ENCODE measurements at regions not wholly inside any gene's neighbourhood (a gene's known extent, or its start where the extent isn't known, plus 50 kb on each side); places are given as distances from the start of the nearest gene placed in this dataset.

DNA sequence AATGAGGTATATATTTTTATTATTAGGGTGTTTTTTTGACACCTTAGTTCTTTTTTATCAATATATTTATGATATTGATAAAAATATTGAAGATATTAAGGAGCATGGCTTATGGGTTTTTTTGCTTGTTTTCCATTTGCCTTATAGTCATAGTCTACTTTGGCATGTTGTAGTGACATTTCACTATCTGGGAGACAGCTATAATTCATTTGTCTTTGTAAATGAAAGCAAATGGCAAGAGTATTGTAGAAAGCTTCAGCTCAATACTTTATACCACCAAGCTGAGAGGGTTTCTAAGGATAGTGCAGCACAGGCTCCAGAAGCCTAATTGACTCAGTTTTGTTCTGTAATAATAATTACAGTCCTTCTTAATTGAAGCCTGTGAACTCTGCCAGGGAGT, 1182.3 kb downstream of the EFNA5 start:
- no peaks in the 10 kb centered on the region for H3K4me1 ChIP-seq (ENCODE audit: control insufficient read depth, insufficient read depth, low read length)
- H3K9me3 ChIP-seq (ENCODE audit: control insufficient read depth, insufficient read depth, low read depth, low read length) = no peaks in the 10 kb centered on the region
- CTCF ChIA-PET = no interaction called here
- no peak overlapping the region for H3K4me3 ChIP-seq (ENCODE audit: low read depth, low read length)
- no peak for TF ChIP-seq MYNN (tag by site-specific recombination; IDR thresholded peaks at IDR 0.05; ENCODE audit: borderline replicate concordance)
- no peak for TF ChIP-seq ZNF701 (tag by site-specific recombination; IDR thresholded peaks at IDR 0.05)
- POLR2A ChIA-PET = no interaction called here
- H3K27ac ChIP-seq (ENCODE audit: extremely low read depth, low read depth, low read length) = no peak overlapping the region
- H3K36me3 ChIP-seq (ENCODE audit: control insufficient read depth in 2 of 2, insufficient read depth in 1 of 2, low read length in 2 of 2) = no peaks in the 10 kb centered on the region

DNA sequence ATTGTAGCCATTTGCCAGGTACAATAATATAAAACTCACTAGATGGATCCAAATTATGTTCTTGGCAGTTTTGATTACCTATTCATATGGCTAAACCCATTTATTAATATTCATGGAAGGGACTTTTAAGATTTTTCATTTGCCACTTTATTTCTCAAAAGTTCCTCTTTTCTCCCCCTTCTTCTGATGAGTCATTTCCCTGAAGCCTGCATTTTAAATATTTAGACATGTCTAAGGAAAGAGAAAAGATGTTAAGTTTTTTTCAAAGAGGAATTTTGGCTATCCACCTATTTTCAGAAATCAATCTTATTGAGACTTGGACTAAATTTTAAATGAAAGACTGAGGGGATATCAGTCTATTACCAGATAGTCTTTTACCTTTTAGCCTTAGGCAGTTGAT, 1189.4 kb downstream of the EFNA5 start:
- TF ChIP-seq, protein P1, sequence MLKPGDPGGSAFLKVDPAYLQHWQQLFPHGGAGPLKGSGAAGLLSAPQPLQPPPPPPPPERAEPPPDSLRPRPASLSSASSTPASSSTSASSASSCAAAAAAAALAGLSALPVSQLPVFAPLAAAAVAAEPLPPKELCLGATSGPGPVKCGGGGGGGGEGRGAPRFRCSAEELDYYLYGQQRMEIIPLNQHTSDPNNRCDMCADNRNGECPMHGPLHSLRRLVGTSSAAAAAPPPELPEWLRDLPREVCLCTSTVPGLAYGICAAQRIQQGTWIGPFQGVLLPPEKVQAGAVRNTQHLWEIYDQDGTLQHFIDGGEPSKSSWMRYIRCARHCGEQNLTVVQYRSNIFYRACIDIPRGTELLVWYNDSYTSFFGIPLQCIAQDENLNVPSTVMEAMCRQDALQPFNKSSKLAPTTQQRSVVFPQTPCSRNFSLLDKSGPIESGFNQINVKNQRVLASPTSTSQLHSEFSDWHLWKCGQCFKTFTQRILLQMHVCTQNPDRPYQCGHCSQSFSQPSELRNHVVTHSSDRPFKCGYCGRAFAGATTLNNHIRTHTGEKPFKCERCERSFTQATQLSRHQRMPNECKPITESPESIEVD (tag by site-specific recombination; IDR thresholded peaks at IDR 0.05) = no peak
- TF ChIP-seq, protein P2, sequence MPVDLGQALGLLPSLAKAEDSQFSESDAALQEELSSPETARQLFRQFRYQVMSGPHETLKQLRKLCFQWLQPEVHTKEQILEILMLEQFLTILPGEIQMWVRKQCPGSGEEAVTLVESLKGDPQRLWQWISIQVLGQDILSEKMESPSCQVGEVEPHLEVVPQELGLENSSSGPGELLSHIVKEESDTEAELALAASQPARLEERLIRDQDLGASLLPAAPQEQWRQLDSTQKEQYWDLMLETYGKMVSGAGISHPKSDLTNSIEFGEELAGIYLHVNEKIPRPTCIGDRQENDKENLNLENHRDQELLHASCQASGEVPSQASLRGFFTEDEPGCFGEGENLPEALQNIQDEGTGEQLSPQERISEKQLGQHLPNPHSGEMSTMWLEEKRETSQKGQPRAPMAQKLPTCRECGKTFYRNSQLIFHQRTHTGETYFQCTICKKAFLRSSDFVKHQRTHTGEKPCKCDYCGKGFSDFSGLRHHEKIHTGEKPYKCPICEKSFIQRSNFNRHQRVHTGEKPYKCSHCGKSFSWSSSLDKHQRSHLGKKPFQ (tag by site-specific recombination; IDR thresholded peaks at IDR 0.05) = no peak
- TF ChIP-seq, protein P3, sequence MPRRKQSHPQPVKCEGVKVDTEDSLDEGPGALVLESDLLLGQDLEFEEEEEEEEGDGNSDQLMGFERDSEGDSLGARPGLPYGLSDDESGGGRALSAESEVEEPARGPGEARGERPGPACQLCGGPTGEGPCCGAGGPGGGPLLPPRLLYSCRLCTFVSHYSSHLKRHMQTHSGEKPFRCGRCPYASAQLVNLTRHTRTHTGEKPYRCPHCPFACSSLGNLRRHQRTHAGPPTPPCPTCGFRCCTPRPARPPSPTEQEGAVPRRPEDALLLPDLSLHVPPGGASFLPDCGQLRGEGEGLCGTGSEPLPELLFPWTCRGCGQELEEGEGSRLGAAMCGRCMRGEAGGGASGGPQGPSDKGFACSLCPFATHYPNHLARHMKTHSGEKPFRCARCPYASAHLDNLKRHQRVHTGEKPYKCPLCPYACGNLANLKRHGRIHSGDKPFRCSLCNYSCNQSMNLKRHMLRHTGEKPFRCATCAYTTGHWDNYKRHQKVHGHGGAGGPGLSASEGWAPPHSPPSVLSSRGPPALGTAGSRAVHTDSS (tag by site-specific recombination; IDR thresholded peaks at IDR 0.05) = no peak
- no peak for TF ChIP-seq ZNF121 (tag by site-specific recombination; IDR thresholded peaks at IDR 0.05)
- TF ChIP-seq ZNF514 (tag by site-specific recombination; IDR thresholded peaks at IDR 0.05) = no peak
- TF ChIP-seq ZNF416 (tag by site-specific recombination; IDR thresholded peaks at IDR 0.05) = no peak
- TF ChIP-seq ZNF391 (tag by site-specific recombination; IDR thresholded peaks at IDR 0.05; ENCODE audit: borderline replicate concordance, low read depth) = no peak
- TF ChIP-seq TCF7L2 (IDR thresholded peaks at IDR 0.05; ENCODE audit: borderline replicate concordance, low read depth, low read length) = no peak
- ChIA-PET POLR2A (no interaction called here), CTCF (no interaction called here)
- no peak overlapping the region for H3K4me3 ChIP-seq (ENCODE audit: low read depth, low read length)
- H3K36me3 ChIP-seq (ENCODE audit: control insufficient read depth in 2 of 2, insufficient read depth in 1 of 2, low read length in 2 of 2) = no peaks in the 10 kb centered on the region
- H3K27ac ChIP-seq (ENCODE audit: extremely low read depth, low read depth, low read length) = no peak overlapping the region
- no peaks in the 10 kb centered on the region for H3K4me1 ChIP-seq (ENCODE audit: control insufficient read depth, insufficient read depth, low read length)
- H3K9me3 ChIP-seq (ENCODE audit: control insufficient read depth, insufficient read depth, low read depth, low read length) = no peaks in the 10 kb centered on the region

DNA sequence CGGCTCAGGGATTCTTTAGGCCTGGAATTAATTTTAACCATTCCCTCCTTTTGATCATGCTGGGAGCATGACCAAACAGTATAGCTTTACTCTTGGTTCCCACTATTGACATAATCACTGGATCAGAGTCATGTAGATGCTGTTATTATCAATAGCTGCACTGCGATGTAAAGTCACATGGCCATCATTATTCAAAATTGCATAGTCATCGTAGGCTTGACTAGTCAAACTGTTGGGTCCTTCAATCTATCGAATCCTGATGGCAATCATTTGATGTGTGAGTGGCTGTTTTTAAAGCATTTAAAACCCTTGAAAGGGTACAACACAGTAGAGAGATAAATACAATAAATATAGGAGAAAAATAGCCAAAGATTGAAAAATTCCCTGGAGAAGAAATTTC, 1194.1 kb downstream of the EFNA5 start:
- no peak for TF ChIP-seq HOXA7 (CRISPR knock-in tag; IDR thresholded peaks at IDR 0.05; ENCODE audit: borderline replicate concordance)
- Histone ChIP-seq H3K36me3 (ENCODE audit: control insufficient read depth in 2 of 2, insufficient read depth in 1 of 2, low read length in 2 of 2) (no peaks in the 10 kb centered on the region), H3K4me3 (ENCODE audit: low read depth, low read length) (no peak overlapping the region), H3K27ac (ENCODE audit: extremely low read depth, low read depth, low read length) (no peak overlapping the region), H3K4me1 (ENCODE audit: control insufficient read depth, insufficient read depth, low read length) (no peaks in the 10 kb centered on the region), H3K9me3 (ENCODE audit: control insufficient read depth, insufficient read depth, low read depth, low read length) (no peaks in the 10 kb centered on the region)
- POLR2A ChIA-PET = no interaction called here
- CTCF ChIA-PET = no interaction called here

DNA sequence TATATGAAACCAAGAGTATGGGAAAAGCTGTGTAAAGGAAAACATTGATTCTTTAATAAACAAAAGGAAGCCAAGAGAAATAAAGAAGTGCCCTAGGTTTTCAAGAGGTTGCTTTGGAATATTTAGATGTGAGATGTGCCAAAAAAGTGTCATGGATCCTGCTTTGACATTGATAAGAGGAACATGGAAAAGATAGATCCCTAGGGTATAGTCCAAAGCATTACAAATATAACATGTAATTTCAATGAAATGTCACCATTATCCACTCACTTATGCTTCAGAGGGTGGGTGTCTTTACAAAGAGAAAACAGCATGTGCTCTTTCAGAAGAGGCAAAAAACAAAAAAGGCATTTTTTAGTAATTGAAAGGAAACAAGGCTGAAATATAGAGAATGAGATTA, 1196.7 kb downstream of the EFNA5 start:
- Histone ChIP-seq H3K9me3 (ENCODE audit: control insufficient read depth, insufficient read depth, low read depth, low read length) (no peaks in the 10 kb centered on the region), H3K4me3 (ENCODE audit: low read depth, low read length) (no peak overlapping the region), H3K27ac (ENCODE audit: extremely low read depth, low read depth, low read length) (no peak overlapping the region), H3K36me3 (ENCODE audit: control insufficient read depth in 2 of 2, insufficient read depth in 1 of 2, low read length in 2 of 2) (no peaks in the 10 kb centered on the region), H3K4me1 (ENCODE audit: control insufficient read depth, insufficient read depth, low read length) (no peaks in the 10 kb centered on the region)
- CTCF ChIA-PET = no interaction called here
- TF ChIP-seq OSR2 (tag by site-specific recombination; IDR thresholded peaks at IDR 0.05) (no peak), ZNF404 (tag by site-specific recombination; IDR thresholded peaks at IDR 0.05) (no peak), BCL11B (tag by site-specific recombination; IDR thresholded peaks at IDR 0.05; ENCODE audit: low read depth) (no peak), ZNF423 (tag by site-specific recombination; IDR thresholded peaks at IDR 0.05) (no peak), ZNF274 (IDR thresholded peaks at IDR 0.05; ENCODE audit: low read length) (no peak), ZNF274 (tag by site-specific recombination; IDR thresholded peaks at IDR 0.05; ENCODE audit: borderline replicate concordance) (no peak), ZBTB20 (tag by site-specific recombination; IDR thresholded peaks at IDR 0.05) (no peak), GLIS1 (tag by site-specific recombination; IDR thresholded peaks at IDR 0.05) (no peak), ZNF366 (tag by site-specific recombination; conservative IDR thresholded peaks at IDR 0.05) (no peak), ZNF248 (tag by site-specific recombination; IDR thresholded peaks at IDR 0.05) (no peak), PRDM1 (tag by site-specific recombination; IDR thresholded peaks at IDR 0.05) (no peak), ZNF394 (tag by site-specific recombination; IDR thresholded peaks at IDR 0.05; ENCODE audit: borderline replicate concordance) (no peak)
- TF ChIP-seq, protein P4, sequence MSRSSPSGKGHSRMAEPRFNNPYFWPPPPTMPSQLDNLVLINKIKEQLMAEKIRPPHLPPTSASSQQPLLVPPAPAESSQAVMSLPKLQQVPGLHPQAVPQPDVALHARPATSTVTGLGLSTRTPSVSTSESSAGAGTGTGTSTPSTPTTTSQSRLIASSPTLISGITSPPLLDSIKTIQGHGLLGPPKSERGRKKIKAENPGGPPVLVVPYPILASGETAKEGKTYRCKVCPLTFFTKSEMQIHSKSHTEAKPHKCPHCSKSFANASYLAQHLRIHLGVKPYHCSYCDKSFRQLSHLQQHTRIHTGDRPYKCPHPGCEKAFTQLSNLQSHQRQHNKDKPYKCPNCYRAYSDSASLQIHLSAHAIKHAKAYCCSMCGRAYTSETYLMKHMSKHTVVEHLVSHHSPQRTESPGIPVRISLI (tag by site-specific recombination; IDR thresholded peaks at IDR 0.05) = no peak
- POLR2A ChIA-PET = no interaction called here

Measured in HEK293 (cell line).